SK-N-SH treated with all-trans-retinoic acid at 6 μM for 48 hours (cell line): ENCODE measurements at regions not wholly inside any gene's neighbourhood (a gene's known extent, or its start where the extent isn't known, plus 50 kb on each side); places are given as distances from the start of the nearest gene placed in this dataset.

Source experiments
- ATAC-seq: fragments of 200-7000 bp; cut with Tn5 transposase; 3 replicates; pipeline ENCODE4 v1.9.1; 2020; ENCODE audit warnings: mild to moderate bottlenecking, moderate library complexity
- BACH2 ChIP-seq: fragments of 250-450 bp; sonication (Bioruptor Pico); IDR thresholded peaks from 2 replicates; pipeline ENCODE4 v1.9.0; 2021; ENCODE audit warnings: mild to moderate bottlenecking, borderline replicate concordance
- CSDC2 ChIP-seq: fragments of 250-450 bp; sonication (Bioruptor Pico); IDR thresholded peaks from 2 replicates; pipeline ENCODE4 v1.5.0; 2020; ENCODE audit warnings: mild to moderate bottlenecking, moderate library complexity
- CSRNP3 ChIP-seq: fragments of 250-450 bp; sonication (Bioruptor Pico); IDR thresholded peaks from 2 replicates; pipeline ENCODE4 v1.5.1; 2021; ENCODE audit warnings: mild to moderate bottlenecking, moderate library complexity
- ESRRG ChIP-seq: fragments of 250-450 bp; sonication (Bioruptor Pico); IDR thresholded peaks from 2 replicates; pipeline ENCODE4 v1.6.1; 2021; ENCODE audit warnings: mild to moderate bottlenecking
- GLIS3 ChIP-seq: fragments of 250-450 bp; sonication (Bioruptor Pico); IDR thresholded peaks from 2 replicates; pipeline ENCODE4 v1.5.0; 2020; ENCODE audit warnings: mild to moderate bottlenecking, moderate library complexity
- ISL1 ChIP-seq: fragments of 250-450 bp; sonication (Bioruptor Pico); IDR thresholded peaks from 2 replicates; pipeline ENCODE4 v2.1.2; 2022; ENCODE audit warnings: mild to moderate bottlenecking, moderate library complexity
- OSR1 ChIP-seq: fragments of 250-450 bp; sonication (Bioruptor Pico); IDR thresholded peaks from 2 replicates; pipeline ENCODE4 v1.8.0; 2022; ENCODE audit warnings: moderate library complexity, mild to moderate bottlenecking, inconsistent platforms
- PPARA ChIP-seq: fragments of 250-450 bp; sonication (Bioruptor Pico); IDR thresholded peaks from 2 replicates; pipeline ENCODE4 v1.5.0; 2020; ENCODE audit warnings: mild to moderate bottlenecking, borderline replicate concordance
- RARB ChIP-seq: fragments of 250-450 bp; sonication (Bioruptor Pico); IDR thresholded peaks from 2 replicates; pipeline ENCODE4 v1.8.0; 2021; ENCODE audit warnings: mild to moderate bottlenecking, moderate library complexity
- SNAI2 ChIP-seq: fragments of 250-450 bp; sonication (Bioruptor Pico); IDR thresholded peaks from 2 replicates; pipeline ENCODE4 v1.5.0; 2020; ENCODE audit warnings: mild to moderate bottlenecking, moderate library complexity
- TCF4 ChIP-seq: fragments of 250-450 bp; sonication (Bioruptor Pico); IDR thresholded peaks from 2 replicates; pipeline ENCODE4 v1.8.0; 2021; ENCODE audit warnings: mild to moderate bottlenecking, moderate library complexity, borderline replicate concordance
- TOX ChIP-seq: fragments of 250-450 bp; sonication (Bioruptor Pico); IDR thresholded peaks from 2 replicates; pipeline ENCODE4 v1.8.0; 2021; ENCODE audit warnings: mild to moderate bottlenecking, moderate library complexity, borderline replicate concordance
- ZC3H10 ChIP-seq: fragments of 250-450 bp; sonication (Bioruptor Pico); IDR thresholded peaks from 2 replicates; pipeline ENCODE4 v1.5.1; 2021; ENCODE audit warnings: mild to moderate bottlenecking, moderate library complexity
- ZFP3 ChIP-seq: fragments of 250-450 bp; sonication (Bioruptor Pico); IDR thresholded peaks from 2 replicates; pipeline ENCODE4 v1.5.0; 2020; ENCODE audit warnings: mild to moderate bottlenecking, moderate library complexity
- ZFP30 ChIP-seq: fragments of 450-650 bp; formaldehyde crosslinking; IDR thresholded peaks from 2 replicates; pipeline ENCODE4 v1.5.0; 2022; ENCODE audit warnings: mild to moderate bottlenecking, moderate library complexity
- ZNF565 ChIP-seq: fragments of 450-650 bp; formaldehyde crosslinking; conservative IDR thresholded peaks from 2 replicates; pipeline ENCODE4 v1.5.0; 2020; ENCODE audit warnings: low read depth, mild to moderate bottlenecking, moderate library complexity
- ZNF70 ChIP-seq: fragments of 450-650 bp; formaldehyde crosslinking; IDR thresholded peaks from 2 replicates; pipeline ENCODE4 v1.5.0; 2020; ENCODE audit warnings: mild to moderate bottlenecking, moderate library complexity
- ZNF8 ChIP-seq: fragments of 450-650 bp; formaldehyde crosslinking; IDR thresholded peaks from 2 replicates; pipeline ENCODE4 v1.5.0; 2020; ENCODE audit warnings: mild to moderate bottlenecking, moderate library complexity
- TF ChIP-seq, protein P1 (sequence below): fragments of 250-450 bp; sonication (Bioruptor Pico); IDR thresholded peaks from 2 replicates; pipeline ENCODE4 v1.8.0; 2020; ENCODE audit warnings: mild to moderate bottlenecking, moderate library complexity, borderline replicate concordance
- TF ChIP-seq, protein P2 (sequence below): fragments of 250-450 bp; sonication (Bioruptor Pico); IDR thresholded peaks from 2 replicates; pipeline ENCODE4 v1.5.0; 2020; ENCODE audit warnings: mild to moderate bottlenecking, moderate library complexity
- TF ChIP-seq, protein P3 (sequence below): fragments of 250-450 bp; sonication (Bioruptor Pico); IDR thresholded peaks from 2 replicates; pipeline ENCODE4 v1.8.0; 2021; ENCODE audit warnings: low read depth, mild to moderate bottlenecking, moderate library complexity, borderline replicate concordance
- TF ChIP-seq, protein P4 (sequence below): fragments of 250-450 bp; sonication (Bioruptor Pico); IDR thresholded peaks from 2 replicates; pipeline ENCODE4 v1.5.1; 2020; ENCODE audit warnings: low read depth, mild to moderate bottlenecking, moderate library complexity

- TF ChIP-seq, protein P1, sequence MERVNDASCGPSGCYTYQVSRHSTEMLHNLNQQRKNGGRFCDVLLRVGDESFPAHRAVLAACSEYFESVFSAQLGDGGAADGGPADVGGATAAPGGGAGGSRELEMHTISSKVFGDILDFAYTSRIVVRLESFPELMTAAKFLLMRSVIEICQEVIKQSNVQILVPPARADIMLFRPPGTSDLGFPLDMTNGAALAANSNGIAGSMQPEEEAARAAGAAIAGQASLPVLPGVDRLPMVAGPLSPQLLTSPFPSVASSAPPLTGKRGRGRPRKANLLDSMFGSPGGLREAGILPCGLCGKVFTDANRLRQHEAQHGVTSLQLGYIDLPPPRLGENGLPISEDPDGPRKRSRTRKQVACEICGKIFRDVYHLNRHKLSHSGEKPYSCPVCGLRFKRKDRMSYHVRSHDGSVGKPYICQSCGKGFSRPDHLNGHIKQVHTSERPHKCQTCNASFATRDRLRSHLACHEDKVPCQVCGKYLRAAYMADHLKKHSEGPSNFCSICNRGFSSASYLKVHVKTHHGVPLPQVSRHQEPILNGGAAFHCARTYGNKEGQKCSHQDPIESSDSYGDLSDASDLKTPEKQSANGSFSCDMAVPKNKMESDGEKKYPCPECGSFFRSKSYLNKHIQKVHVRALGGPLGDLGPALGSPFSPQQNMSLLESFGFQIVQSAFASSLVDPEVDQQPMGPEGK (CRISPR knock-in tag), result no peak
- TF ChIP-seq TCF4 (no peak), SNAI2 (CRISPR knock-in tag) (no peak), ESRRG (CRISPR knock-in tag) (no peak), ZC3H10 (no peak), CSDC2 (CRISPR knock-in tag) (no peak), TOX (CRISPR knock-in tag) (no peak), ZFP3 (CRISPR knock-in tag) (no peak), RARB (CRISPR knock-in tag) (no peak), PPARA (CRISPR knock-in tag) (no peak)
- no peak for ATAC-seq
These were observed 116.6 kb upstream of the MED13L start for GRCh38 chr12:116393859-116394650.

GRCh38 chr12:116395396-116395795, 117.9 kb upstream of the MED13L start:
- TF ChIP-seq BACH2 (CRISPR knock-in tag) (no peak), SNAI2 (CRISPR knock-in tag) (no peak), CSDC2 (CRISPR knock-in tag) (no peak), ZFP30 (CRISPR knock-in tag) (no peak), RARB (CRISPR knock-in tag) (no peak), ZNF565 (CRISPR knock-in tag) (no peak), OSR1 (CRISPR knock-in tag) (no peak), TCF4 (no peak), PPARA (CRISPR knock-in tag) (no peak), TOX (CRISPR knock-in tag) (no peak), GLIS3 (no peak), ZC3H10 (no peak), ZNF70 (CRISPR knock-in tag) (no peak), ZNF8 (CRISPR knock-in tag) (no peak), CSRNP3 (CRISPR knock-in tag) (no peak)
- TF ChIP-seq, protein P2, sequence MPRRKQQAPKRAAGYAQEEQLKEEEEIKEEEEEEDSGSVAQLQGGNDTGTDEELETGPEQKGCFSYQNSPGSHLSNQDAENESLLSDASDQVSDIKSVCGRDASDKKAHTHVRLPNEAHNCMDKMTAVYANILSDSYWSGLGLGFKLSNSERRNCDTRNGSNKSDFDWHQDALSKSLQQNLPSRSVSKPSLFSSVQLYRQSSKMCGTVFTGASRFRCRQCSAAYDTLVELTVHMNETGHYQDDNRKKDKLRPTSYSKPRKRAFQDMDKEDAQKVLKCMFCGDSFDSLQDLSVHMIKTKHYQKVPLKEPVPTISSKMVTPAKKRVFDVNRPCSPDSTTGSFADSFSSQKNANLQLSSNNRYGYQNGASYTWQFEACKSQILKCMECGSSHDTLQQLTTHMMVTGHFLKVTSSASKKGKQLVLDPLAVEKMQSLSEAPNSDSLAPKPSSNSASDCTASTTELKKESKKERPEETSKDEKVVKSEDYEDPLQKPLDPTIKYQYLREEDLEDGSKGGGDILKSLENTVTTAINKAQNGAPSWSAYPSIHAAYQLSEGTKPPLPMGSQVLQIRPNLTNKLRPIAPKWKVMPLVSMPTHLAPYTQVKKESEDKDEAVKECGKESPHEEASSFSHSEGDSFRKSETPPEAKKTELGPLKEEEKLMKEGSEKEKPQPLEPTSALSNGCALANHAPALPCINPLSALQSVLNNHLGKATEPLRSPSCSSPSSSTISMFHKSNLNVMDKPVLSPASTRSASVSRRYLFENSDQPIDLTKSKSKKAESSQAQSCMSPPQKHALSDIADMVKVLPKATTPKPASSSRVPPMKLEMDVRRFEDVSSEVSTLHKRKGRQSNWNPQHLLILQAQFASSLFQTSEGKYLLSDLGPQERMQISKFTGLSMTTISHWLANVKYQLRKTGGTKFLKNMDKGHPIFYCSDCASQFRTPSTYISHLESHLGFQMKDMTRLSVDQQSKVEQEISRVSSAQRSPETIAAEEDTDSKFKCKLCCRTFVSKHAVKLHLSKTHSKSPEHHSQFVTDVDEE, result no peak
- TF ChIP-seq, protein P3, sequence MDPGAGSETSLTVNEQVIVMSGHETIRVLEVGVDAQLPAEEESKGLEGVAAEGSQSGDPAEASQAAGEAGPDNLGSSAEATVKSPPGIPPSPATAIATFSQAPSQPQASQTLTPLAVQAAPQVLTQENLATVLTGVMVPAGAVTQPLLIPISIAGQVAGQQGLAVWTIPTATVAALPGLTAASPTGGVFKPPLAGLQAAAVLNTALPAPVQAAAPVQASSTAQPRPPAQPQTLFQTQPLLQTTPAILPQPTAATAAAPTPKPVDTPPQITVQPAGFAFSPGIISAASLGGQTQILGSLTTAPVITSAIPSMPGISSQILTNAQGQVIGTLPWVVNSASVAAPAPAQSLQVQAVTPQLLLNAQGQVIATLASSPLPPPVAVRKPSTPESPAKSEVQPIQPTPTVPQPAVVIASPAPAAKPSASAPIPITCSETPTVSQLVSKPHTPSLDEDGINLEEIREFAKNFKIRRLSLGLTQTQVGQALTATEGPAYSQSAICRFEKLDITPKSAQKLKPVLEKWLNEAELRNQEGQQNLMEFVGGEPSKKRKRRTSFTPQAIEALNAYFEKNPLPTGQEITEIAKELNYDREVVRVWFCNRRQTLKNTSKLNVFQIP (CRISPR knock-in tag), result no peak
- TF ChIP-seq, protein P4, sequence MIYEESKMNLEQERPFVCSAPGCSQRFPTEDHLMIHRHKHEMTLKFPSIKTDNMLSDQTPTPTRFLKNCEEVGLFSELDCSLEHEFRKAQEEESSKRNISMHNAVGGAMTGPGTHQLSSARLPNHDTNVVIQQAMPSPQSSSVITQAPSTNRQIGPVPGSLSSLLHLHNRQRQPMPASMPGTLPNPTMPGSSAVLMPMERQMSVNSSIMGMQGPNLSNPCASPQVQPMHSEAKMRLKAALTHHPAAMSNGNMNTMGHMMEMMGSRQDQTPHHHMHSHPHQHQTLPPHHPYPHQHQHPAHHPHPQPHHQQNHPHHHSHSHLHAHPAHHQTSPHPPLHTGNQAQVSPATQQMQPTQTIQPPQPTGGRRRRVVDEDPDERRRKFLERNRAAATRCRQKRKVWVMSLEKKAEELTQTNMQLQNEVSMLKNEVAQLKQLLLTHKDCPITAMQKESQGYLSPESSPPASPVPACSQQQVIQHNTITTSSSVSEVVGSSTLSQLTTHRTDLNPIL, result no peak
- no peak for ATAC-seq

GRCh38 chr12:116397148-116397547, 119.7 kb upstream of the MED13L start:
- ATAC-seq, result peak; percentile 71
- TF ChIP-seq SNAI2 (CRISPR knock-in tag) (no peak), ISL1 (no peak), BACH2 (CRISPR knock-in tag) (no peak), ESRRG (CRISPR knock-in tag) (no peak), TCF4 (no peak), CSRNP3 (CRISPR knock-in tag) (no peak), CSDC2 (CRISPR knock-in tag) (no peak), ZFP30 (CRISPR knock-in tag) (no peak), ZC3H10 (no peak), RARB (CRISPR knock-in tag) (no peak)
- TF ChIP-seq, protein P4, result no peak
- TF ChIP-seq, protein P3 (CRISPR knock-in tag), result no peak
